GM21423 (cell line): ENCODE measurements at regions not wholly inside any gene's neighbourhood (a gene's known extent, or its start where the extent isn't known, plus 50 kb on each side); places are given as distances from the start of the nearest gene placed in this dataset.
"Not testable (repeated sequence)": the region's sequence is repeated elsewhere in the genome, so short reads cannot be mapped to it uniquely, and the experiment has no call there.

Source experiments
- ATAC-seq: cut with Tn5 transposase; IDR thresholded peaks from one replicate; pipeline ENCODE4 v1.9.1; 2021; ENCODE audit warnings: mild to moderate bottlenecking, moderate library complexity; ENCODE audit not compliant: unreplicated experiment

- no peak for ATAC-seq
These were observed 771.3 kb downstream of the RAB28 start for GRCh38 chr4:12712648-12713339.

- no peak for ATAC-seq
These were observed 776.6 kb downstream of the RAB28 start for GRCh38 chr4:12707381-12708175.

- ATAC-seq, result no peak
These were observed 781.1 kb downstream of the RAB28 start for GRCh38 chr4:12703036-12703435.

- ATAC-seq, result no peak
These were observed 782.8 kb downstream of the RAB28 start for GRCh38 chr4:12701384-12701783.

- ATAC-seq, result no peak
These were observed 786.2 kb downstream of the RAB28 start for GRCh38 chr4:12697970-12698369.

- ATAC-seq, result no peak
These were observed 791.3 kb downstream of the RAB28 start for GRCh38 chr4:12692815-12693214.

- no peak for ATAC-seq
These were observed 793.0 kb downstream of the RAB28 start for GRCh38 chr4:12691168-12691567.

GRCh38 chr4:12689457-12689856 is 794.7 kb downstream of the RAB28 start:
- ATAC-seq, result no peak

- no peak for ATAC-seq
These were observed 804.9 kb downstream of the RAB28 start for GRCh38 chr4:12679217-12679616.

- no peak for ATAC-seq
These were observed 810.0 kb downstream of the RAB28 start for GRCh38 chr4:12674184-12674583.

GRCh38 chr4:12672303-12672702 is 811.8 kb downstream of the RAB28 start:
- ATAC-seq, result no peak

- ATAC-seq, result no peak
These were observed 826.0 kb downstream of the RAB28 start for GRCh38 chr4:12658146-12658545.

- no peak for ATAC-seq
These were observed 832.3 kb downstream of the RAB28 start for GRCh38 chr4:12651876-12652275.

- ATAC-seq, result no peak
These were observed 838.4 kb downstream of the RAB28 start for GRCh38 chr4:12645732-12646131.

- no peak for ATAC-seq
These were observed 839.9 kb downstream of the RAB28 start for GRCh38 chr4:12644261-12644660.

GRCh38 chr4:12636191-12636590 is 847.9 kb downstream of the RAB28 start:
- ATAC-seq, result no peak

GRCh38 chr4:12635629-12636028 is 848.5 kb downstream of the RAB28 start:
- ATAC-seq, result no peak

- ATAC-seq, result peak; percentile 98
These were observed 851.0 kb downstream of the RAB28 start for GRCh38 chr4:12633053-12633651.

GRCh38 chr4:12615822-12616221 is 868.3 kb downstream of the RAB28 start:
- ATAC-seq, result no peak

- no peak for ATAC-seq
These were observed 871.3 kb downstream of the RAB28 start for GRCh38 chr4:12612876-12613275.

GRCh38 chr4:12609212-12609875 is 874.8 kb downstream of the RAB28 start:
- not testable (repeated sequence) for ATAC-seq
